Kidney glomerular epithelial cell (primary cell): ENCODE measurements at regions not wholly inside any gene's neighbourhood (a gene's known extent, or its start where the extent isn't known, plus 50 kb on each side); places are given as distances from the start of the nearest gene placed in this dataset.
"Not testable (repeated sequence)": the region's sequence is repeated elsewhere in the genome, so short reads cannot be mapped to it uniquely, and the experiment has no call there.

Experiments
- DNase-seq: peaks from one replicate; lab custom pipeline; 2025; lab: John Stamatoyannopoulos, UW

- DNase-seq: no peak
Observed at GRCh38 chr13:84865783-84866221, 933.4 kb downstream of the SLITRK6 start.

DNA sequence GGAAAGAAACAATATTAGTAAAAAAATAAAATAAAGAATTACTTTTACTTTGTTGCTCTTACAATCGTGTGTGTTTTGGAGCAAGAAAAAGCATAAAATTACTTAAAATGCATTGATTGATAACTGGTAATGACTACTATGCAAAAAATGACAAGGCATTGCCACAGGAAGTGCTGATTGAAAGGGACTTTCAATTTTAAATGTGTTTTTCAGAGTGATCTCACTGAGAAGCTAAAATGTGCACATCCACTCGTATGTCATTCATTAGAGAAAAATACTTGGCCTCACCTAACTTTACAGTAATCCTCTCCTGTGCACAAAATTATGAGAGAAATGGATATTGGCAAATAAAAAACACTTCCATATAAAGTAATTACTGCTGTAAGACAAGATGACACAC is 934.9 kb downstream of the SLITRK6 start:
- DNase-seq: no peak

DNA sequence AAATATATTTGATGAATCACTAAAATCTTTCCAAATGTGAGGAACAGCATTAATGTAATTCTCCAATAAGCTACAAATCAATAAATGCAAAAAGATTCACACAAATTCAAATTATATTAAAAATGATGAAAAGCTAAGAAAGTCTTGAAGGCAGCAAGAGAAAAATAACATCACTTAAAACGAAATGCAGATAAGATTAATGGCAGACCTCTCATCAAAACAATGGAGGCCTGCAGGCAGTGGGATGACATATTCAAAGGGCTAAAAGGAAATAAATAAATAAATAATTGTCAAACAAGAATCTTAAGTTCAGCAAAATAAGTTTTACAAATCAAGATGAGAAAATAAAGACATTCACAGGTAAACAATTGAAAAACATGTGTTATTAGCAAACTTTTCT is 952.1 kb downstream of the SLITRK6 start:
- no peak for DNase-seq

DNA sequence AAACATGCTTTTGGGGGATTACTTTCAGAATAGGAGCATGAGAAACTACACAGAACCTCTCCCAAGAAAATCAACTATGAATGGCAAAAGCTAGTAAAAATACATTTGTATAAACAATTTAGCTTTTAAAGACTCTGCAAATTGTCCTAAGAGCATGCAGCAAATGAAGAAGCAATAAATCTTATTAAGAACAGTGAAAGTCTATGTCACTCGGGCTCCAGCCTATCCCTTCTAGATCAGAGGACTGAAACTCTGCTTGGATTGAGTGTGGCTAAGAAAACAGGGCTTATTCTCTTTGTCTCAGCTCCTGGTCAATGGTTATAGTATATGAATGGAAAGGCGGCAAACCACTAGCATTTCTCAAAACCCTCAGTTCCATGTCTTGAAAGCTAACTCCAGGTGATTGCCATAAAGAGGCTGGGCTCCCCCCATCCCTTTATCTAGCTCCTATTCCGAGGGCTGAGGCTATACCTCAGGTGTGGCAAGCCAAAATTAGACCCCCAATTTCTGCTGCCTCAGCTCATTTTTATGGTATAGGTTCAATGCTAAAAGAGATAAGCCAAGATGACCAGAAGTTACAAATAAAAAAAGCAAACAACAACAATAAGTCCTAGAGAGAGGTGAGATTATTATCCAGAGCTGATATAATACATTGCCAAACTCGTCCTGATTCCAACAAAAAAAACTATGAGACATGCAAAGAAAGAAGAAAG is 953.2 kb downstream of the SLITRK6 start:
- no peak for DNase-seq

GRCh38 chr13:84844473-84844872 is 954.7 kb downstream of the SLITRK6 start:
- no peak for DNase-seq

GRCh38 chr13:84843368-84843767 is 955.9 kb downstream of the SLITRK6 start:
- DNase-seq: no peak

- DNase-seq: no peak
Observed at GRCh38 chr13:84834201-84834600, 951.9 kb upstream of the SLITRK1 start.

GRCh38 chr13:84831666-84832657 is 949.7 kb upstream of the SLITRK1 start:
- DNase-seq: no peak

GRCh38 chr13:84823528-84823927 is 941.3 kb upstream of the SLITRK1 start:
- DNase-seq: no peak

DNA sequence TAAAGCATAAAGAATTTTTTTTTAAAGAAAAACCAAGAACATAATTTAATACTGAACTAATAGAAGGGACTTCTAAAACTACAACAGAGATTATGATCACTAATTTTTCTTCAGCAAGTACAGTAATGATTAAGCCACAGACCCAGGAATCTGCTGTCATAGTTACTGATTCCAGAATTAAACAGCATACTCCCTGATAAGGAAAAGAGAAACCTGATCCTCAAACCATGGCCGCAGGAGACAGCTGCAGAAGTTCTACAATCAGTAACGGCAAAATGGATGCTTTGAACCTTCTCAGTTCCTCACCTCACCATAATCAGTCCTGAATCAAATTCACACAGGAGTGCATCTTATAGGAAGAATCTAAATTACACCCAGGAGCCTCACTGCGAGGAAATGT is 939.0 kb upstream of the SLITRK1 start:
- DNase-seq: peak; percentile 17

GRCh38 chr13:84816567-84817105 is 934.4 kb upstream of the SLITRK1 start:
- DNase-seq: no peak

- no peak for DNase-seq
Observed at GRCh38 chr13:84812789-84813188, 930.5 kb upstream of the SLITRK1 start.

DNA sequence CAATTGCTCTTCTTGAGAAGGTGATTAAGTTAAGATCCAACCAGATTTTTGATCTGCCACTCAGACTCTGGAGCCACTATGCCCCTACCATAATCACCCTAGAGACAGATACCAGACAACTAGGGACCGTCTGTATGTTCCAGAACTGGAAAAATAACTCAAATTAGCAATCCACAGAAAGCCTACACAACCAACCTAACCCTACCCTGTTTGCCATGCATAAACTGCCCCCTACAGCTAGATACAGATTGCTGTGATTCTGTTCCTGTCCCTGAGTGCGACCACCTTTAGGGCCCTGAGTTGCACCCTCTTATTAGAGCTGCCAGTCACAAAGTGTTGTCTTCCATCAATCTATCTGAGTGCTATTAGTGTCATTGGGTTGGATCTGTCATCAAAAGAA is 929.8 kb upstream of the SLITRK1 start:
- DNase-seq: no peak

- DNase-seq: no peak
Observed at GRCh38 chr13:84810781-84811180, 928.5 kb upstream of the SLITRK1 start.

- no peak for DNase-seq
Observed at GRCh38 chr13:84802073-84802472, 919.8 kb upstream of the SLITRK1 start.

DNA sequence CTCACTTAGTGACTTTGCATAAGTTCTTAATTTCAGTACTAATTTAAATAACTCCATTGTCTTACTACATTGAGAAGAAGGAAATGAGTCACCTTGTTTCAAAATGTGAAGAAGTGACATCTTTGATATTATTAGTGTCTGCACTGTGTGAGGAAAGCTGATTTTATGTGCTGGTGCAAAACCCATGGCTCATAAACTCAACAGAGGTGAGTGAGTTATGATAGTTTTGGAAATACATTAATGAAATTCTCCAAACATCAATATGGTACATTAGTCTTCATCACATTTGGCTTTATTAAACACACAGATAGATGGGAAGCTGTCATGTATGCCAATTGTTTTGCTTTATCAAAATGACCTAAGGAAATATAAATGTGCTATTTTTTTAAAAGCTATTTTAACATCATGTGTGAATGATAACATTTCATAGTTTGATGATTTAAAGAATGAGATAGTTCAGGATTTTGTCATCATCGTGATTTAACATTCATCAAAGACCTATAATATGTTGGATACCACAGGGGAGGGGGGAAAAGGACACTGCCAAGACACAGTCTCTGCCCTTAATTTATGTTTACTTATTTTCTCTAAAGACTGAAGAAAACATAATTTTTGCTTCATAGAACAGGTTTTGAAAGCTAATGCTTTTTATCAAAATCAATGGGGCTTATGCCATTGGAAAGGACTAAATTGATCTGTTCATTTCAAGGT is 902.3 kb upstream of the SLITRK1 start:
- no peak for DNase-seq

- DNase-seq: no peak
Observed at GRCh38 chr13:84777316-84777715, 895.0 kb upstream of the SLITRK1 start.

DNA sequence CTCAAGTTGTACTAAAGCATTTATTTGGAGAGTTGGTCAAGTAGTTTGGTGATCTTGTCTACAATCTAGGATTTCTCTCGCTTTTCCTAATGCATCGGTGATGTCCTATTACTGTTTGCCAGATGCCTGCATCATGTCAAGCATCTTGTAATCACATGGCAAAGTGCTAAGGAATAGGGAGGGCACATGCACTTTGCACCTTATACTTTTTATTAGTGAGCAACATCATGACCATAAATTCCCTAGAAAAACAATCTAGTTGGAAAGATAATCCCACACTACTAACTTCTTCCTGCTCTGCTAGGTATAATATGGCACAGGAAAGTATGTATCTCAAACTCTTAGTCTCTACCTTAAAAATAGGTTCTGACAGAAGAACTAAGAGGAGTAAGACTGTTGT is 894.3 kb upstream of the SLITRK1 start:
- DNase-seq: no peak

DNA sequence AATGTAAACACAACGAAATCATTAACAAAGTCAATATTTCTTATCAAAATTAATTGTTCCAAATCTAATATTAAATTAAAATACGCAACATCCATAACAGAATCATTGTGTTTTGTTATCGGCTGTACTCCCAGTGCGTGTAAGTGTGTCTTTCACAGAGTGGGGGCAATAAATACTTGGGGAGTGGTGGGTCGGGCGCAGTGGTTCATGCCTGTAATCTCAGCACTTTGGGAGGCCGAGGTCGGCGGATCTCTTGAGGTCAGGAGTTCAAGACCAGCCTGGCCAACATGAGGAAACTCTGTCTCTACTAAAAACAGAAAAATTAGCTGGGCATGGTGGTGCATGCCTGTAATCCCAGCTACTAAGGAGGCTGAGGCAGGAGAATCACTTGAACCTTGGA is 893.6 kb upstream of the SLITRK1 start:
- not testable (repeated sequence) for DNase-seq

- no peak for DNase-seq
Observed at GRCh38 chr13:84774111-84774510, 891.8 kb upstream of the SLITRK1 start.

- no peak for DNase-seq
Observed at GRCh38 chr13:84760956-84761355, 878.7 kb upstream of the SLITRK1 start.

DNA sequence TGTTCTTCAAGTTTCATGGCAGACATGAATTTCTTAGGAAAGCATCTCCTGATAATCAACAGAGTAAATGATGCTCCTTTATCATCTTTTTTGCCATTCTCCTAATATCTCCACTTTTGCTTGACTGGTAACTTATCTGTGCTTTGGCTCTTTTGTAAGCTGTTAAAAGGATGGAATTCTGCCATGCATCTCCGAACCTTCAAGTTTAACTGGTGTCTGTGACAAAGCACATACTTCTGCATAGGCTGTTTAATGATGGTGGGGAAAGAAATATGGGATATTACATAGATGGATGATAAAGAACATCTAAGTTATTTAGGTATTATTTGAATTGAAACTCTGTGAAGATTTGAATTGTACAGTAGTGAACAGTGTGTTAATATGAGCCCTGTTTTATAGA is 866.9 kb upstream of the SLITRK1 start:
- no peak for DNase-seq
